ENCODE measurements at regions not wholly inside any gene's neighbourhood (a gene's known extent, or its start where the extent isn't known, plus 50 kb on each side); places are given as distances from the start of the nearest gene placed in this dataset.

DNA sequence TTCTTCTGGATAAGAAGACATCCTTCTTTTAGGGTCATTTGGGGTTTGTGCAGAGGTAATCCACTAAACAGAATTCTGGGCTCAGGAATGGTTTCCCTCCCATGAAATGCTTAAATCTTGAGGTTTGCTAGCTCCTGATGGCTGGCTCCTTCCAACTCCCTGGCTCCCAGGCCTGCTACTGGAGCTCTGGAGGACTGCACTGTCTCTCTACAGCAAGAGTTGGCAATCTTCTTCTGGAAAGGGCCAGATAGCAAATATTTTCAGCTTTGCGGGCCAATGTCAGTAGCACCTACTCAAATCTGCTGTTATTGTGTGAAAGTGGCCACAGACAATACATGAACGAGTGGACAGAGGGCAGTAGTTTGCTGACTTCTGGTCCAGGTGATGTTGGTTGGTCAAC, 174.2 kb upstream of the CTBP2 start:
- H3K27ac ChIP-seq: no peak overlapping the region
- TF ChIP-seq, protein P1, sequence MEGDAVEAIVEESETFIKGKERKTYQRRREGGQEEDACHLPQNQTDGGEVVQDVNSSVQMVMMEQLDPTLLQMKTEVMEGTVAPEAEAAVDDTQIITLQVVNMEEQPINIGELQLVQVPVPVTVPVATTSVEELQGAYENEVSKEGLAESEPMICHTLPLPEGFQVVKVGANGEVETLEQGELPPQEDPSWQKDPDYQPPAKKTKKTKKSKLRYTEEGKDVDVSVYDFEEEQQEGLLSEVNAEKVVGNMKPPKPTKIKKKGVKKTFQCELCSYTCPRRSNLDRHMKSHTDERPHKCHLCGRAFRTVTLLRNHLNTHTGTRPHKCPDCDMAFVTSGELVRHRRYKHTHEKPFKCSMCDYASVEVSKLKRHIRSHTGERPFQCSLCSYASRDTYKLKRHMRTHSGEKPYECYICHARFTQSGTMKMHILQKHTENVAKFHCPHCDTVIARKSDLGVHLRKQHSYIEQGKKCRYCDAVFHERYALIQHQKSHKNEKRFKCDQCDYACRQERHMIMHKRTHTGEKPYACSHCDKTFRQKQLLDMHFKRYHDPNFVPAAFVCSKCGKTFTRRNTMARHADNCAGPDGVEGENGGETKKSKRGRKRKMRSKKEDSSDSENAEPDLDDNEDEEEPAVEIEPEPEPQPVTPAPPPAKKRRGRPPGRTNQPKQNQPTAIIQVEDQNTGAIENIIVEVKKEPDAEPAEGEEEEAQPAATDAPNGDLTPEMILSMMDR (conservative IDR thresholded peaks at IDR 0.05): no peak

- H3K27ac ChIP-seq: no peak overlapping the region
- TF ChIP-seq, protein P1 (conservative IDR thresholded peaks at IDR 0.05): no peak
Measured at GRCh38 chr10:125333769-125334168, 173.4 kb upstream of the CTBP2 start.

GRCh38 chr10:125333209-125333591, 172.8 kb upstream of the CTBP2 start:
- no peak overlapping the region for H3K27ac ChIP-seq
- TF ChIP-seq, protein P1 (conservative IDR thresholded peaks at IDR 0.05): no peak

- H3K27ac ChIP-seq: no peak overlapping the region
- TF ChIP-seq, protein P1 (conservative IDR thresholded peaks at IDR 0.05): no peak
Measured at GRCh38 chr10:125332548-125333208, 172.3 kb upstream of the CTBP2 start.

- no peak overlapping the region for H3K27ac ChIP-seq
- TF ChIP-seq, protein P1 (conservative IDR thresholded peaks at IDR 0.05): no peak
Measured at GRCh38 chr10:125331056-125331455, 170.7 kb upstream of the CTBP2 start.

- TF ChIP-seq, protein P1 (conservative IDR thresholded peaks at IDR 0.05): no peak
- no peak overlapping the region for H3K27ac ChIP-seq
Measured at GRCh38 chr10:125329056-125329455, 168.7 kb upstream of the CTBP2 start.

GRCh38 chr10:125325326-125325725, 165.0 kb upstream of the CTBP2 start:
- H3K27ac ChIP-seq: no peak overlapping the region
- TF ChIP-seq, protein P1 (conservative IDR thresholded peaks at IDR 0.05): no peak

Measured in VCaP (cell line).